Osteocyte (in vitro differentiated cells): ENCODE measurements at regions not wholly inside any gene's neighbourhood (a gene's known extent, or its start where the extent isn't known, plus 50 kb on each side); places are given as distances from the start of the nearest gene placed in this dataset.

Experiments used
- DNase-seq: peaks from one replicate; pipeline ENCODE4 v3.0.0; 2021; ENCODE audit warnings: mixed read lengths; ENCODE audit not compliant: unreplicated experiment; ENCODE audit errors: extremely low spot score
- H3K27ac Mint-ChIP-seq: one replicate; pipeline ENCODE4 v1.8.0; 2021; ENCODE audit warnings: mild to moderate bottlenecking, mixed read lengths; ENCODE audit not compliant: unreplicated experiment
- H3K27me3 Mint-ChIP-seq: one replicate; pipeline ENCODE4 v1.8.0; 2021; ENCODE audit warnings: mixed read lengths; ENCODE audit not compliant: unreplicated experiment
- H3K36me3 Mint-ChIP-seq: one replicate; pipeline ENCODE4 v1.8.0; 2021; ENCODE audit warnings: mixed read lengths; ENCODE audit not compliant: unreplicated experiment
- H3K4me1 Mint-ChIP-seq: one replicate; pipeline ENCODE4 v1.8.0; 2021; ENCODE audit warnings: mixed read lengths; ENCODE audit not compliant: unreplicated experiment
- H3K4me3 Mint-ChIP-seq: one replicate; pipeline ENCODE4 v1.8.0; 2021; ENCODE audit warnings: mild to moderate bottlenecking, moderate library complexity, mixed read lengths; ENCODE audit not compliant: unreplicated experiment
- H3K9me3 Mint-ChIP-seq: one replicate; pipeline ENCODE4 v1.8.0; 2021; ENCODE audit warnings: mixed read lengths; ENCODE audit not compliant: unreplicated experiment
- TF ChIP-seq, protein P1 (sequence below): fragments of 200-600 bp; sonication (generic); IDR thresholded peaks from 2 replicates; pipeline ENCODE4 v1.5.0; 2021; ENCODE audit warnings: antibody characterized with exemption, mild to moderate bottlenecking, moderate library complexity

DNA sequence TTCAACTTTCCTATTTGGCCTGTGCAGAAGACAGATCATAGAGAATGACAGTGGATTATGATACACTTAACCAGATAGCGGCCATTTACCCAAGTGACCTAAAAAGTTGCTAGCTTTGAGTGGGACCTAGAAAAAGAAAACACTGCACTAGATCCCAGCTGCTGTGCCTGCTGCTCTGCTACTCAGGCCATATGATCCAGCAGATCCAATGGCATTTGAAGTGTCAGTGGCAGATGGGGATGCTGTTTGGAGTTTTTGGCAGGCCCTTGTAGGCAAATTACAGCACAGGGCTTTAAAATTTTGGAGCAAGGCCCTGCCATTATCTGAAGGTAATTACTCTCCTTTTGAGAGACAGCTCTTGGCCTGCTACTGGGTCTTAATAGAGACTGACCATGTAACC lies 74.0 kb upstream of the KCNE2 start:
- peaks cover 2% of the 10 kb centered on the region for H3K4me1 Mint-ChIP-seq
- peaks cover 2% of the 10 kb centered on the region for H3K36me3 Mint-ChIP-seq
- peaks cover 17% of the 10 kb centered on the region for H3K9me3 Mint-ChIP-seq
- TF ChIP-seq, protein P1, sequence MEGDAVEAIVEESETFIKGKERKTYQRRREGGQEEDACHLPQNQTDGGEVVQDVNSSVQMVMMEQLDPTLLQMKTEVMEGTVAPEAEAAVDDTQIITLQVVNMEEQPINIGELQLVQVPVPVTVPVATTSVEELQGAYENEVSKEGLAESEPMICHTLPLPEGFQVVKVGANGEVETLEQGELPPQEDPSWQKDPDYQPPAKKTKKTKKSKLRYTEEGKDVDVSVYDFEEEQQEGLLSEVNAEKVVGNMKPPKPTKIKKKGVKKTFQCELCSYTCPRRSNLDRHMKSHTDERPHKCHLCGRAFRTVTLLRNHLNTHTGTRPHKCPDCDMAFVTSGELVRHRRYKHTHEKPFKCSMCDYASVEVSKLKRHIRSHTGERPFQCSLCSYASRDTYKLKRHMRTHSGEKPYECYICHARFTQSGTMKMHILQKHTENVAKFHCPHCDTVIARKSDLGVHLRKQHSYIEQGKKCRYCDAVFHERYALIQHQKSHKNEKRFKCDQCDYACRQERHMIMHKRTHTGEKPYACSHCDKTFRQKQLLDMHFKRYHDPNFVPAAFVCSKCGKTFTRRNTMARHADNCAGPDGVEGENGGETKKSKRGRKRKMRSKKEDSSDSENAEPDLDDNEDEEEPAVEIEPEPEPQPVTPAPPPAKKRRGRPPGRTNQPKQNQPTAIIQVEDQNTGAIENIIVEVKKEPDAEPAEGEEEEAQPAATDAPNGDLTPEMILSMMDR: no peak
- H3K27me3 Mint-ChIP-seq: no peaks in the 10 kb centered on the region
- no peak overlapping the region for H3K27ac Mint-ChIP-seq
- DNase-seq: no peak
- H3K4me3 Mint-ChIP-seq: no peak overlapping the region

DNA sequence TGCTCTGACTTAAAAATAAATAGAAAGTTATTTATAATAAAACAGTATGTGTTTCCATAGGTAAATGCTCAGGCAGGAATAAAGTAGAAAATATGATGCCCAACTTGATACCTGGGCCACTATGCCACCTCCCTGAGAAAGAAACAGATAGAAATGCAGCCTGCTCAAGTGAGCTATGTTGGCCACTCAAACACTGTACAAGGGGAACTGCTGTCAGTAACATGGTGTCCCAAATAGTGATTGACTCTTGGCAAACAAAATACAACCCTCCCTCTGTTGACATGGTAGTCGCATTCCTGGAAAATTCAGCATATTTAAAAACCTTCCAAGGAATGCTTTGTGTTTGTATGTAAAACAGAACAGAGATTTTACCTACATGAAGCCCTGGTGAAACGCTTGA lies 66.9 kb upstream of the KCNE2 start:
- TF ChIP-seq, protein P1: no peak
- Mint-ChIP-seq H3K27ac (no peak overlapping the region), H3K4me3 (no peak overlapping the region), H3K36me3 (peaks cover 5% of the 10 kb centered on the region), H3K27me3 (no peaks in the 10 kb centered on the region), H3K9me3 (peaks cover 8% of the 10 kb centered on the region), H3K4me1 (peaks cover 19% of the 10 kb centered on the region)
- DNase-seq: no peak

DNA sequence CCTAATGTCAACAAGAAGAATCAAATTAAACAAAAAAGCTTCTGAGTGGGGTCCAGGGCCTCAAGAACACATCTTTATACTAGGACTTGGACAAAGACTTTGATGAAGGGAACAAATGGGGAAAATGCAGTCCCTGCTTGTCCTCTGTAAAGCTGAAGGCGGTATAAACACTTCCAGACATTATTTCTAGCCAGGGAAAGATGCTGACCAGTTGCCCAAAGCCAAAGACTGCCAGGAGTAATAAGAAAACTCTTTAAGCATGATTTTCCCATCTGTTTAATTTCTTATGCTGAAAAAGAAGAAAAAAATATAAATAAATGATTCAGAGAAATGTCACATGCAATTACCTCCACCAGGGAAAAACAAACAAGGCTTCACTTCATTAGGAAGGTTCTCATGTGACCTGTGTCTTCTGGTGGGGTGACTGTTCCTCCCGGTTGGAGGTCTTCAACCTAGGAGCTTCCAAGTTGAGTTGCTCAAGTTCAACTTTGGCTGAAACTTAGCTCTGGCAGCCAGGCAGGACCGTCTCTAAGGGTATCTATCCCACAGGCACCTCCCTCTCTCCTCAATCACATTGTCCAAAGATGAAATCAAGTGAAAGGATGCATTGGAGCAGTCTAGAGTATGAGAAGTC lies 65.2 kb upstream of the KCNE2 start:
- H3K27ac Mint-ChIP-seq: no peak overlapping the region
- TF ChIP-seq, protein P1: no peak
- H3K27me3 Mint-ChIP-seq: peaks cover 7% of the 10 kb centered on the region
- H3K9me3 Mint-ChIP-seq: peaks cover 8% of the 10 kb centered on the region
- no peak for DNase-seq
- H3K36me3 Mint-ChIP-seq: peaks cover 5% of the 10 kb centered on the region
- no peak overlapping the region for H3K4me3 Mint-ChIP-seq
- peaks cover 19% of the 10 kb centered on the region for H3K4me1 Mint-ChIP-seq

DNA sequence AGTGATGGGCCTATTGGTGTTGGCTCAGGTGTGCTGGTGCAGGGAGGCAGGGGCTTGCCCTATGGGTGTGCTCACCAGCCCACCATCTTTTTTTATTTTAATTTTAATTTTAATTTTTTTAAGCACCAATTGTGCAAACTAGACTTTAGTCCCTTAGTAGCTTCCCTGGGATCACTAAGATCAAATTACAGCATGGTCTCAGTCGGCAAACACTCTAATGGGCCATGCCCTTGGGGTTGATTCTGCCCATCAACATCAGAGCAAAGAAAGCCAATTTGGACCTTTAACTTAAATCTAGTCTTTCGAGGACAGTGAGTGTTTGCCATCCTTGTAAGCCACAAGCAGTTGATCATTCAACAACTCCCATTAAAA lies 64.7 kb upstream of the KCNE2 start:
- Mint-ChIP-seq H3K36me3 (peaks cover 5% of the 10 kb centered on the region), H3K27me3 (peaks cover 12% of the 10 kb centered on the region), H3K4me1 (peaks cover 19% of the 10 kb centered on the region), H3K4me3 (no peak overlapping the region), H3K27ac (no peak overlapping the region), H3K9me3 (peaks cover 8% of the 10 kb centered on the region)
- no peak for DNase-seq
- TF ChIP-seq, protein P1: no peak

DNA sequence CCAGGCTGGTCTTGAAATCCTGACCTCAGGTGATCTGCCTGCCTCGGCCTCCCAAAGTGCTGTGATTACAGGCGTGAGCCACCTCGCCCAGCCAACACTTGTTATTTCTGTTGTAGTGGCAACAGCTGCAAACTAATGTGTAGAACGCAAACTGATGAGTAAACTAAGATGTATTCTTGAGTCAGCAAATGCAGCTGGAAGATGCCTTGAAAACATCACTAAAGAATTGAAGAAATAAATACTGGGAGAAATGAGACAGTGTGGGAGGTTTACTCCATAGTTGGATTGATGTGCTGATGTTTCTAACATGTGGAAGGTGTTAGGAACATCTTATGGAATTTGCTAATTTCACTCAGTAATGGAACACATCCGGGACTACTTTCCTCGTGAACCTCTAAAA lies 61.3 kb upstream of the KCNE2 start:
- Mint-ChIP-seq H3K4me3 (no peak overlapping the region), H3K27me3 (peaks cover 14% of the 10 kb centered on the region), H3K27ac (no peak overlapping the region), H3K36me3 (peaks cover 5% of the 10 kb centered on the region), H3K9me3 (peaks cover 8% of the 10 kb centered on the region), H3K4me1 (peaks cover 12% of the 10 kb centered on the region)
- DNase-seq: no peak
- TF ChIP-seq, protein P1: no peak
